ENCODE measurements at regions not wholly inside any gene's neighbourhood (a gene's known extent, or its start where the extent isn't known, plus 50 kb on each side); places are given as distances from the start of the nearest gene placed in this dataset.
"Not testable (repeated sequence)": the region's sequence is repeated elsewhere in the genome, so short reads cannot be mapped to it uniquely, and the experiment has no call there.

DNA sequence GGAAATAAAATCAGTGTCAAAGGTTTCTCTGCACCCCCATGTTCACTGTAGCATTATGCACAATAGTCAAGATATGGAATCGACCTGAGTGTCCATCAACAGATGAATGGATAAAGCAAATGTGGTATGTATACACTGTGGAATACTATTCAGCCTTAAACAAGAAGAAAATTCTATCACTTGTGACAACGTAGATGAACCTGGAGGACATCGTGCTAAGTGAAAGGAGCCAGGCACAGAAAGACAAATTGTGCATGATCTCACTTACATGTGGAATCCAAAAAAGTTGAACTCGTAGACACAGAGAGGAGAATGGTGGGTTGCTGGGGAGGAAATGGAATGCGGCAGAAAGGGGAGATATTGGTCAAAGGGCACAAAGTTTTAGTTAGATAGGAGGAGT is 136.3 kb upstream of the ESR1 start:
- no peak for DNase-seq

- DNase-seq: no peak
These were observed 132.9 kb upstream of the ESR1 start for GRCh38 chr6:151674578-151674977.

GRCh38 chr6:151675746-151676459 is 131.6 kb upstream of the ESR1 start:
- DNase-seq: peak; percentile 68

- DNase-seq: no peak
These were observed 131.0 kb upstream of the ESR1 start for GRCh38 chr6:151676460-151676945.

DNA sequence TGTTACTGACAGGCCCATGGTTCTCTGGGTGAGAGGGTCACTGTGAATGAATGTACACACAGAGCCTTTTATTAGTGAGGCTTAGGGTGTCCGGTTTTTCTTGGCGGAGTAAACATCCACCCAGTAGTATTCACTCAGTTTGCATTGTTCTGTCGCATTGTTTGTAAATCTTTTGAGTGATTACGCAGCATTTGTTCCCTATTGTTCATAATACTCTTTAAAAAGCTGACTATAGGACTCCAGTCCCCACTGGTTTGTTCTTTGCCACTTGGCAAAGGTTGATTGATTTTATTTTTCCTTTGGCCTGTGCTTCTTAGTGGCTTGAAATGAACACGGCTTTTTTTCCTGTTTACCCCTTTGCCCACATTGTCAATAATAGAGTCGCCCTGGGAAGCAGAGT is 130.1 kb upstream of the ESR1 start:
- DNase-seq: no peak

DNA sequence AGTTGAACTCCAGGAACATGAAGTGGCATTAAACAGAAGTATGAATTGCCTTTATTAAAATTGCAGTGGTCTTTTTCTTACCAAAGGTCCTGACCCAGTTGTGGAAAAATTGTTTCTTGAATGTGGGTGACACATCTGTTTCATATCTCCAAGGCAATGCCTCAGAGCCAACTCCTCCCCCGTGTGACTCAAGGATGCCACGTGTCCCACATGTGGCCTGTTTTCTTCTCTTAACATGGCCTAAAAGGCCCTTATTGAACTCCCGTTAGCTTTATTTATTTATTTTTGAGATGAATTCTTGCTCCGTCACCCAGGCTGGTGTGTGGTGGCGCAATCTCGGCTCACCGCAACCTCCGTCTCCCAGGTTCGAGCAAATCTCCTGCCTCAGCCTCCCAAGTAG is 128.4 kb upstream of the ESR1 start:
- DNase-seq: no peak

DNA sequence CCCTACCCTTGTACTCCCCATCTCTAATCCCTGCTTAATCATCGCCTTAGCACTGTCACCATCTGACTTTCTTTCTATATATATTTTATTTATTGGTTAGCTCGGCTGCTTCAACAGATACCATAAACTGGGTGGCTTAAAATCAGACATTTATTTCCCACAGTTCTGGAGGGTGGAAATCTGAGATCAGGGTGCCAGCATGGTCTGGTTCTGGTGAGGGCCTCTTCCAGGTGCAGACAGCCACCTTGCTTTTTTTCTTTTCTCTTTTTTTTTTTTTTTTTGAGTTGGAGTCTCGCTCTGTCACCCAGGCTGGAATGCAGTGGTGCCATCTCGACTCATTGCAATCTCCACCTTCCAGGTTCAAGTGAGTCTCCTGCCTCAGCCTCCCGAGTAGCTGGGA is 127.5 kb upstream of the ESR1 start:
- DNase-seq: no peak

- no peak for DNase-seq
These were observed 126.5 kb upstream of the ESR1 start for GRCh38 chr6:151680846-151681432.

- DNase-seq: peak; percentile 56
These were observed 125.9 kb upstream of the ESR1 start for GRCh38 chr6:151681433-151682059.

DNA sequence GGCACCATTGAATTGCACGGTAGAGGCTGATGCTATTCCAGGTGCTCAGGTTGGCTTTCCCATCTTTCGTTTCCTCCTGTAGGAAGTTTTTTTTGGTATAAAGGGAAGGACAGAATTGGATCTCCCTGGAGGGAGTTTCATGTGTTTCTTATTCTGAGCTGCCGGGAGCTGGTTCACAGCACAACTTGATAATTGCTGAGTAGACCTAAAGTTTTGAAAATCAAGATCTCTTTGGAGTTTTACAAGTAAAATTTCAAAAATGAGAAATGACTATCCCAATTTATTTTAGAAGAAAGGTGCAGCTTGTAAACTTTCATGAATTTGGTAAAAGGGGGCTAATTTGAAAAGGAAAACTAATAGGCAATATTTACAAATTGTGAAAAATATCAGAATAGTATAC is 125.2 kb upstream of the ESR1 start:
- DNase-seq: no peak

DNA sequence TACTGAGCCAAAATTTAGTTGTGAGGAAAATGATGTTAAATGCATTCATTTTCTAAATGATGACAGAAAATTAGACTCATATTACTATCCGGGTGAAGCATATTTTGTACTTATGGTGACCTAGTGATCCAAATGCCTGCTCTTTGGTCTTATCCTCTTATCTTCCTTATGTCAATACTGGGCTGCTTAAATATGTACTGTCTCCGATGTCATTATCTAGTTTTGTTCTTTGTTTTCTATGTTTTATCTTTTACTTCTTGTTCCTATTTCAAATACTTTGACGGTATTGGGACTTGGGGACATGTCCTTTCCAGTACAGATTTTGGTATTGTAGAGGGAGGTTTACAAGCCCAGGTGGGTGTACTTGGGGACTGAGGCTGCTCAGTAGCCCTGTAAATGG is 124.6 kb upstream of the ESR1 start:
- no peak for DNase-seq

DNA sequence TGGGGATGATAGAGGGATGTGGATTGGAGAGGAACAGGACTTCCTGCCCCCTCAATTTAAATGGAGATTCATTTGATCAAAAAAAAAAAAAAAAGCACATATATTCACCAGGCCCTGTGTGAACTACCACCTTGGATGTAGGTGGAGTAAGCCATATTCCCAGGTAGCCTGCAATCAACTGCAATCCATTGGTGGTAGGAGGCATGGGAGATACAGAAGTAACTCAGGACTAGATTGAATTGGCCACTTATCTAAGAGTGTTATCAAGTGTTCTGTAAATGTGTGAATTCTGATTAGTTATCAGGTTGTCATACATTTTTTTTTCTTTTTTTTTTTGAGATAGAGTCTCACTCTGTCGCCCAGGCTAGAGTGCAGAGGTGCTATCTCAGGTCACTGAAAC is 124.1 kb upstream of the ESR1 start:
- DNase-seq: no peak

- no peak for DNase-seq
These were observed 117.8 kb upstream of the ESR1 start for GRCh38 chr6:151689499-151690201.

DNA sequence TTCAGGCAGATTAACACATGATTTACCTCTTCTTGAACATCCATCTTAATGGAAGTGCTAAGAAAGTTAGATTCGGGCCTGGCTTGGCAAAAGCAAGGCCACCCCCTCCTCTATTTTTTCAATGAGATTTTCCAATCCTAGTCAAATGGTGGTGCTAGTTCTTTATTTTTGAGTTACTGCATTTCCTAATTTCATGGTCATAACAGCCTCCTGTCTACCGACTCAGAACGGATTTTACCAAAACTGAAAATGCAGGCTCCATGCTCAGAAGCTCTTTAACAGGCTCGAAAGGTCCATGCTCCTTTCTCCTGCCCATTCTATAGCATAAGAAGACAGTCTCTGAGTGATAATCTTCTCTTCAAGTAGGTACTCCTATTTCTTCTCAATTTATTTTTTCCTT is 117.2 kb upstream of the ESR1 start:
- no peak for DNase-seq

DNA sequence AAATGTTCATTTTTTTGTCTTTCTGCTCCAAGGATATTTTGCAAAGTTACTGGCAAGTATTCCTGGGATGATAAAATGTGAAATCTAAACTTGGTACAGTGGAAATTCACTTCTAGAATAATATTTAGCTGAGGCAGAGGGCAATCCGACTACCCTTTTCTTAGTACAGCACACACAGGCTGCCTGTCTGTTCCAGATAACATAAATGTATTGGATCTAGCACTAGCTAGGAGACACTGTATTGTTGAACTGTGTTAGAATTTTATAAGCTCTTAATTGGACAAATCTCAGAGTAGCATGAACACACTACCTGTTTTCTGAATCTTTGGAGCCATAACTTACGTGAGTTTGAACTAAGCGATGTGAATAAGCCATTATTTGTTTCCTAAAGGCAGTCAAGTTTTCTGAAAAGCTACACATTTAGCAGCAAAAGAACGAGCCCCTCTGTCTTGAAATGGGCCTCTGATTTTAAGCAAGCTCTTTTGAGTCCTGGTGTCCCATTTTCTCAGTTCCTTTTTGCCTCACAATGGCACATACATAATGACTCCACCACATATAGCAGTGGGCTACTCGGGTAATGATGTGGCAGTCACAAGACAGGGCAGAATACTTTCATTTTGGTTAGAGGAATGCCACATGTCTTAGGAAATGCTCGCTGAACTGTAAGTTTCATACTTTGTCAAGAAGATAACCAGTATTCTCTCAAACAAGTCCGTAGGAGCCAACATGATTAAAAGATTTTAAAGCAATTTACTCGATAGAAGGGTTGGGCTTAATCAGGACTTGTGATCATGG is 116.5 kb upstream of the ESR1 start:
- peak; percentile 52 for DNase-seq

GRCh38 chr6:151692216-151692615 is 115.3 kb upstream of the ESR1 start:
- DNase-seq: no peak

DNA sequence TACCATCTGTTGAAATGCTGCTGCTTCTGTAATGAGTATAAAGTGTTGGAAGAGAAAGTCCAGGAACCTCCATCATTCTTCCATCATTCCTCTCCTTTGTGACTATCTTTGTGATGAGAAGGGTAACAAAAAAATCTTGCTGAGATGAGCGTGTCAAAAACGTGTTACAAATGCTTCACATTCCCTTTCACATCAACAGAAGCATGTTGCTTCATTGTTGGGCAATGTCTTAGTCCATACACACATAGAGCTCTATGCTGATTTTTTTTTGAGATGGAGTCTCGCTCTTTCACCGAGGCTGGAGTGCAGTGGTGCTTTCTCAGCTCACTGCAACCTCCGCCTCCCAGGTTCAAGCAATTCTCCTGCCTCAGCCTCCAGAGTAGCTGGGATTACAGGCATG is 114.1 kb upstream of the ESR1 start:
- no peak for DNase-seq

GRCh38 chr6:151695156-151695555 is 112.3 kb upstream of the ESR1 start:
- no peak for DNase-seq

DNA sequence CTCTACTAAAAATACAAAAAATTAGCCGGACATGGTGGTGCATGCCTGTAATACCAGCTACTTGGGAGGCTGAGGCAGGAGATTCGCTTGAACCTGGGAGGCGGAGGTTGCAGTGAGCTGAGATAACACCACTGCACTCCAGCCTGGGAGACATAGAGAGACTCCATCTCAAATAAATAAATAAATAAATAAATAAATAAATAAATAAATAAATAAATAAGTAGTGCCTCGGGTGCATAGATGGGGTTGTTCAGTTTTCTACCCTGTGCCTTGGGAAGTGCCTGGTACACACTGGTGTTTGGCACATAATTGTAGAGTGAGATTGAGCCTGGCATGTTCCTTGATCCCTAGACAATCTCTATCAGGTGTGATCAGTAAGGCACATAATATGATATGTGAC is 111.2 kb upstream of the ESR1 start:
- not testable (repeated sequence) for DNase-seq

DNA sequence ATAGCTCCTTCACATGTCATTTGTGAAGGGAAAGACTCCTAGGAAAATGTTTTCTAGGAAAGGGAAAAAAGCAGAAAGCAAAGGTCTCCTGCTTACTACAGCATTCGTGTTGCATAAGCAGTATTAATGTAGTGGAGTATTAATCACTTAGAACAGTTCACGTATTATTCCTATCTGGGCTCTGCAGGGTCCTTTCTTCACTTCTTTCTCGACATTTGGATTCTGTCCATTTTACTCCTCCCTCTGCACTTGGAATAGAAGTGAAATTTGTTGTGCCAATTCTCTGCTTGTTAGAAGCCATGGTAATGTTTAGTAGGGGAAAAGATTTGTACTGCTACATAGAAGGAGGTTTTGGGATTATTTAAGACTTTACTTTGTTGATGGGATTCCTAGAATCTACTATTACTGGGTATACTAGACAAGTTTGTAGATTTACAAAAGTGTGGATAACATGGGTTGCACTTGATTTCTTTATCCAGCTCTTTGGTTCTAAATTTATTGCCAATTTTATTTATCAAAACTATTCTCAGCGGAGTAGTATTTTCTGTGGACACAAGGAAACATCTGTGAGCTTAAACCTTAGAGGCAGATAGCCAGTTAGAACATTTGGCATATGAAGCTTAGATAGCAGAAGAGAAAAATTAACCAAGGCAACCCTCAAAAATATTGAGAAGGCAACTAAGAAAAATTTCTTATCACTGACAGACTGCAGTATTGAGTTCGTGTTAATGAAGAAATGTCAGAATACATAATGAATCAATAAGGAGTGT is 108.4 kb upstream of the ESR1 start:
- DNase-seq: no peak

- no peak for DNase-seq
These were observed 107.8 kb upstream of the ESR1 start for GRCh38 chr6:151699719-151700118.

DNA sequence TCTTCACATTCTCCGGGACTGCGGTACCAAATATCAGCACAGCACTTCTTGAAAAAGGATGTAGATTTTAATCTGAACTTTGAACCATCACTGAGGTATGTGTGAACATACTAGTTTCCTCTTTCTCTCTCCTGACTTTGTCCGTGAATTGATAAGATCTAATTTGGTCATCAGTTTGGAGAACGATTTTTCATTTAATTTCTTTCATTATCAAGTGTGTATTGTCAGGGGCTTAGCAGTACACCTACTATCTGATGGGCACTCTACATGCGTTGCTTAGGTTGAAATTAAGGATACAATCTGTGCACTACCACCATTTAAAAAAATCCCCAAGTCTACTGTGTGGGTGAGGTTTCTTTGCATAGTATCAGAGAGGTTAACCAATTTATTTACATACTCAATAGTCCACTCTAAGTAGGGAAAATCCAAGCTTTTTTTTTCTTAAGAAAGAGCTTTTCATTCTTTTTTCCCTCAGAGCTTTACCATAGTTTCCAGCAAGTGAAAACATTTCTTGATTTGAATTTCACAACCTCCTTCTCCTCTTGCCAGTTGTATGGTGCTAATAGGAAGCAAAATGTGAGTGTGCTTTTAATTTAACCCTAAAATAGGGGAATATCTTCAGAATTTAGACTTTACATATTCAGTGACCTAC is 105.4 kb upstream of the ESR1 start:
- no peak for DNase-seq

All from RPMI8226 (cell line).